DMS 273 (cell line): ENCODE measurements at regions not wholly inside any gene's neighbourhood (a gene's known extent, or its start where the extent isn't known, plus 50 kb on each side); places are given as distances from the start of the nearest gene placed in this dataset.

Experiments
- DNase-seq: peaks from one replicate; lab custom pipeline; 2025; ENCODE audit not compliant: unreplicated experiment; lab: John Stamatoyannopoulos, UW

DNA sequence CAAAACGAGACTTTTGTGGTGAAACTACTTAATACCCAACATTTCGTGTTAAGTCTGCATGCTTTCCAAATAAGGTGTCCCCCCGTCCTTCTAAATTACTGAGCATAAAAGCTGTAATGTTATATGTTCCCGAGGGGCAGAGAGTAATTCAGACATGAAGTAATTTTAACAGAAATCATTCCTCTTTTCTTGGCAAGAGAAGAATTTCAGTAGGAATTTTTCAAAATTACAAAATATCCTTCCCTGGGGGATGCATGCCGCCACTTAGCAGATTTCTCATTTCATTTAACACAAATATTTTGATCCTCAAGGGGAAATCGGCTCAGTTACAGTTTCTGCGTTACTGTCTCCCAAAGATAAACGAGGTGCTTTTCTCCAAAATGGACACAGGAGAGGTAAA lies 213.2 kb upstream of the RHOBTB1 start:
- no peak for DNase-seq

- DNase-seq, result no peak
Observed at GRCh38 chr10:61153771-61154170, 209.8 kb upstream of the RHOBTB1 start.

DNA sequence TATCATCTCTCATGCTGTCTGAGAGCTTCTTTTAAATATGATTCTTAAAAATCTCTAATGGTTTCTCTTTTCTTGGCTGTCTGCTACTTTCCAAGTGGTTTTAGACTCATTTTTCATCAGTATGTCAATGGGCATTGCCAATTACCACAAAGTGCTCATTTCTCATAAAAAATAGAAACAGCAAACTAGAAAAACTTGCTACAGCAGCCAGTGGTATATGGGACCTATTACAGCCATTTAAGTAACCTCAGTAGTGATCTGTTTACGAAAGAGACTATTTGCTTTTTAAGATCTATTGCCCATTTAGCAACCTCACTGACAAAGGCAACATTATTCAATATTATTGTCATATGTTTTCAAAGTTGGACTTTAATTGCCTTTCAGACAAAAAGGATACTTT lies 207.1 kb upstream of the RHOBTB1 start:
- DNase-seq, result no peak

DNA sequence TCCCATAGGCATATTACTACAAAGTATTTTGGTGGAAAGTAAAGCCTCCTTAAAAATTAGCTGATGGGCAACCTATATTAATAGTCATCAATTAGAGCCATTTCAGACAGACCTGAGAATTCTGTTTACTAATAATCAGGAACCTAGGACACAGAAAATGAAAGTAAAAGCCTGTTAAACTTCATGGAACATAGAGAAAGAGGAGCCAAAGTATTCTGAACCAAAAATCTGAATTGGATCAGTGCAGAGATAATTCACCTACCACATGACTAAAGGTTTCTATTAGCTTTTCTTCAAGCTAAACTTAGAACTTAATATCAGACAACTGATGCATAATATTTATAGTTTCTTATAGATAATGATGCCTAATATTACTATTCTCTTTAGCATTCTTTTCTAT lies 204.5 kb upstream of the RHOBTB1 start:
- no peak for DNase-seq

- no peak for DNase-seq
Observed at GRCh38 chr10:61142987-61143386, 199.0 kb upstream of the RHOBTB1 start.

GRCh38 chr10:61140765-61141392 lies 196.9 kb upstream of the RHOBTB1 start:
- DNase-seq, result peak; percentile 68

- no peak for DNase-seq
Observed at GRCh38 chr10:61139592-61139953, 195.6 kb upstream of the RHOBTB1 start.

DNA sequence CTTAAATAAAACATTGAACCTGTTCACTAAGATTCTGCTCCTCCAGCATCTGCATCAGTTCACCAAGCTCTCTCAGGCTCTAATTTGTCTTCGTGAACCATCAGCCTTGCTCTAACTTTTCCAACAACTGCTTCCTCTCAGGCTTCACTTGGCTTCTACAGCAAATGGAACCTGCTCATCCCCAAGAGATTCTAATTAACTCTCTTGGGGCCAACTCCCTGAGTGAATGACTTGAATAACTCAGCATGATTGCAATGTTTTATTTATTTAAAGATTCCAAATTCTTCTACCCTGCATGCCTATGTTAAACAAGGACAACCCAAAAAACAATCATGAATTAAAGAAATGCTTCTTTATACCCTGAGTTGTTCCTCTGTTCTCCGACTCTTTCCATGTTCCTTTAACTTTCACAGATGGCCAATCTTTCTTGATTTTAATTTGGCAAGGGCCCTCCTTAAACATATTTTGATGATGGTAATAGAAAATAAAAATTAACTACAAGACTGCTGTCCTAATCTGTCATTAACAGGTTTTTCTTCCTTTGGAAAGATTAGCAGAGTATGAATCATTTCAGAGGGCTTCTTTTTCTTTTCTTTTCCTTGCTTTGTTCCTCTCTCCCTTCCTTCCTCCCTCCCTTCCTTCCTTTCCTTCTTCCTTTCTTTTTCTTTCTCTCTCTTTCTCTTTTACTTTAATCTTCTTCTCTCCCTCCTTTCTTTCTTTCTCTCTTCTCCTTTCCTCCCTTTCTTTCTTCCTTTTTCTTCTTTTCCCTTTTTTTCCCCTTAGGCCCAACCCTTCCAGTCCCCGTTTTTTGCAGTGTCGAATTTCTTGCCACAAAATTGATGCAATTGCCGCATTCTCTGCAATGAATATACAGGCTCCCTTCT lies 195.0 kb upstream of the RHOBTB1 start:
- no peak for DNase-seq

GRCh38 chr10:61136139-61136538 lies 192.2 kb upstream of the RHOBTB1 start:
- DNase-seq, result peak; percentile 8

DNA sequence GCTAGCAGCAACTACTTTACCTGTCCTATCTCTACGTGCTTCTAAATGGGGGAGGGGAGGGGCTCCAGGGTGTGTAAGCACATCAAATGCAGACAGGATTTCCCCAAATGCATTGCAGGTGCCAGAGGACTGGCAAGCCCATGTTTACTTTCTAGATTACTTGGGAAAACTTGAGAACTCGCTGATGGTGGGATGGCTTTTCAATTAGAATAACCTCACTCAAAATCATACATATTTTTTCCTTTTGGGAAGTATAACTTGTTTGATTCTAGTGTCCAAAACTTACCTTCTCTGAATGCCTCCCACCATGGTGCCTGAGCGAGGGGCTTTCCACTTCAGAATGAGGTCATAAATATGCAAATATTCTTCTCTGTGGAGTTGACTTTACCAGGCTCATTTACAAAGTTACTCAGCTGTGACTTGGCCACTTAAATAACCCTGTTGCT lies 191.3 kb upstream of the RHOBTB1 start:
- no peak for DNase-seq

GRCh38 chr10:61130366-61130765 lies 186.4 kb upstream of the RHOBTB1 start:
- no peak for DNase-seq

DNA sequence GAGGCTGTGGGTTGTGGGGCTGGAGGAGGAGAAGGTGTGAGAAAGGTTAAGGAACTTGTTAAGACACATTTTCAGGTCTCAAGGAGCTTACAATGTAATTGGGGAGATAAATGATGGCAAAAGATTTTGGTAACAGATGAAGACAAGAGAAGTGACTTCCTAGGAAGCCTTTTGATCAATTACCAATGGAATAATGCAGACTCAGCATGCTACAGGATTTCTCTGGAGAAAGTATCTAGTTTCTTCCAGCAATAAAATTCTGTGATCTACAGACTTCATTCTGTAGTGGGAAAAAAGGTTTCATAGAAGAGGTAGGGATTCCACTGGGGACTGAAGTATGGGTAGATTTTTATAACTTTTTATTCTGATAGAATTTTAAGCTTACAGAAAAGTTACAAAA lies 184.2 kb upstream of the RHOBTB1 start:
- no peak for DNase-seq

DNA sequence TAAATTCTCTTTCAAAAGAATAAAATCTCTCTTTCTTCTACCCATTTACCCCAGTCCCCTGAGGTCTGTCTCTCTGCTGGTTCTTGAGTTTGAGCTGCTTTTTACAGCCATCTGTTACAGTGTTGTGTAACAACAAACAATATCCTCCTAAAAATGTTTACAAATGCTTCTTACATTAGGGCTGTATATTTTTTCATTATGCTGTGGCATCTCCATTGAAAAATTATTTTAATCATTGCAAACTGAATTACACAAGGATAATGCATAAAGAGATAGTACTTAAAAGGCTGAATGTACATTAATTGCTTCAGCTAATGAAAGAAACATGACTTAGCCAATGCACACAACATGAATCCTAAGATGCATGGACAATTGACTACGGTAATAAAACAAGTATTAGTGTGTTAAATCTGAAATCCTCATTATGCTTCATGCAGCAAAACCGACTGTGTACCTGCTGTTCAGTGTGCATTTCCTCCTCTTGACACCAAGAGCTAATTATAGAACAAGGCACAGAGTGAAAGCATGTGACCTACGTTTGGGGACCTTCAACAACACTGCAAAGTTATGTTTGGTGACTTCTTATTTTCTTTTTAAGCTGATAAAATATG lies 181.7 kb upstream of the RHOBTB1 start:
- DNase-seq, result peak; percentile 22

DNA sequence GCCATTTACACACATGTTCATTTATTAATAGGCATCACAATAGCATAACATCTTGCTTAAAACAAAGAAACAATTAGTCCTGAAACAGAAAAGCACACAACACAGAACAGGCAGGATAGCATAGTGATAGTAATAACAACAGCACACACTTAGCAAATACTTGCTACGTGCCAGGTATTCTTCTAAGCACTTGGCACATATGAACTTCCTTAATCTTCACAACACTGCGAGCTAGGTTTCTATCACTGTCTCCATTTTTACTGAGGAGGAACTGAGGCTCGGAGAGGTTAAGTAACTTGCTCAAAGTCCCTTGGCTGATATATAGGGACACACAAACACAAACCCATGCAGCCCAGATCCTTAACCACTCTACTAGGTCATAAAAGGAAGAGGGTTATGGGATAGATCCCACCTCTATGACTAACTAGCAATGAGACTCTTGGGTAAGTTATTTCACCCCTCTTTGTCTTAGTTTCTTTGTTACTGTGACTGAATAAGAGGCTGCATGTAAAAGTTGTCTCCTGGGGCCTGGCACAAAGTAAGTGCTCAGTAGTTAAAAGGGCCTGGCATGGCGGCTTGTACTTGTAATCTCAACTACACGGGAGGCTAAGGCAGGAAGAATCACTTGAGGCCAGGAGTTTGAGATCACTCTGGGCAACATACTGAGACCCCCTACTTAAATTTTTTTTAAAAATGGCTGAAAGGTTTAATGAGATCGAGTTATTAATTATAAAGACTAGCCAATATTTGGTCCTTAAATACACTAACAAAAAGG lies 181.0 kb upstream of the RHOBTB1 start:
- DNase-seq, result peak; percentile 9

DNA sequence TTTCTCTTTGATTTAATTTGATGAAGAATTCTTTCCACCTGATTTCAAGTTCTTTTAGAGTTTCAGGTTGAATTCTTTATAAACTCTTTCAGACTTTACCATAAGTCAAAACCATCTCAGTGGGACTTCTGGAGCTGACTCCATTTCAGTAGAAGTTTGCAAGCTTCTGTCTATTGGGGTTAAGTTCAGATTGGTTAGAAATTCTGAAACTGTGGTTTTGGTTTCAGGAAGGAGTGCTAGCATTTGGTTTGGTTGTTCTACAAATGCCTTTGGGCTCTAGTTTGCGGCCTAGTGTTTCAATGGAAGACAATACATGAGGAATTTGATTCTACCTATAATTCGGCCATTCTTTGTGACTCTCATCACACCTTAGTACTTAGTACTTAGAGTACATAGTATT lies 176.8 kb upstream of the RHOBTB1 start:
- DNase-seq, result no peak

GRCh38 chr10:61119573-61119972 lies 175.6 kb upstream of the RHOBTB1 start:
- no peak for DNase-seq

DNA sequence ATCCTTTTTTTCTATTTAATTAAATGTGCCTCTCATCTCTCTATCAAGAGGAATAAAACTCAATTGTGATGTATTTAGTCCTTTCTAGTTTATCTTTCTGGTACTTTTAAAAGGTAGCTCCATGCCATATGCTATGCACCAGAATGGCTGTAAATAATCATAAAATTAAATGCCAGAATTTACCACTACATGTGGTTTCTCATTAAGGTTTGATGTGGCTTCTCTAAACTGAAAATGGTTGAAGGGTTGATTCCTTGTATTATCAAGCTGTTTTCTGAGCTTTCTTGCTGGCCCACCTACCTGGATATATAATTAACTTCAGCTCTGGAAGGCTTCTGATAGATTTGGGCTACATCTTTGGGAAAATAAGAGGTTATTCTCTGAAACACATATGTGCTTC lies 171.9 kb upstream of the RHOBTB1 start:
- no peak for DNase-seq

DNA sequence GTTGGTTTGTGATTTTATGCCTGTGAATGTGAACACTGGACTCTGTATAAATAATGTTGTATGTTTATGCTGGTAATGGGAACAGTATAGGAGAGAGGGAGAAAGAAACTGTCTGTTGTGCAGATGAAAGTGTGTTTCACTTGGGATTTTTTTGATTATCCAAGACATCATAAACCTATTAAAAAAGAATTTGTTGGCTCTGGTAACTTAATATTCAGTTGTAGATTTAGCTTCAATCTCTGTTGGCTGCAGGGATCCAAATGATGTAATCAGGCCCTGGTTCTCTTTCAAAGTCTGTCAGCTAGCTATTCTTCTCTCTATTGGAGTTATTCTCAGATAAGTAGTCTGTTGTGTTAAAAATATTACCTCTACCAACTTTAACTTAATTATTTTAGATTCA lies 168.8 kb upstream of the RHOBTB1 start:
- DNase-seq, result no peak

DNA sequence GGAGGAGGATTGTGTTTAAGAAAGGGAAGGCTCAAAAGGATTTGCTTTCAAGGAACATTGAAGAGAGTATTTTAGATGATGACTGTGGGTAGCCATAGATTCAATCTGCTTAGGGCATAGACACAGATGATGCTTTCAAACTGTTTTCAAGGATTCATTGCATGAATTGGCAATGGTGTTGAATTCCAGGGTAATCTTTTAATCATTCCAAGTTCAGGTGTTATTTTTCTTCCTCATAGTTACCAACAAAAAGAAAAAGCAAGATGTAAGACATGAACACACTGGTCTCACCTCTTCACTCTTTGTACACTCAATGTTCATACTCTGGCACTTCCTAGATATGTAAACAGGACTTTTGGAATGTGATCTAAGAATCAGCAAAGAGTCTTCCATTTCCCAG lies 167.0 kb upstream of the RHOBTB1 start:
- DNase-seq, result no peak

GRCh38 chr10:61110188-61110844 lies 166.3 kb upstream of the RHOBTB1 start:
- no peak for DNase-seq

GRCh38 chr10:61108915-61109314 lies 164.9 kb upstream of the RHOBTB1 start:
- no peak for DNase-seq
